LNCaP clone FGC (cell line): ENCODE measurements at regions not wholly inside any gene's neighbourhood (a gene's known extent, or its start where the extent isn't known, plus 50 kb on each side); places are given as distances from the start of the nearest gene placed in this dataset.

Experiments used
- DNase-seq: peaks from one replicate; pipeline ENCODE4 v3.0.0-alpha.2; 2011; ENCODE audit warnings: low read depth
- H3K4me3 ChIP-seq: 2 replicates; pipeline ENCODE4 v1.5.1; 2011; ENCODE audit warnings: mild to moderate bottlenecking, low read depth, low read length, control low read depth
- CTCF ChIP-seq: IDR thresholded peaks from 2 replicates; pipeline ENCODE4 v1.5.1; 2012; ENCODE audit warnings: mild to moderate bottlenecking; ENCODE audit not compliant: control insufficient read depth, insufficient read depth; ENCODE audit errors: extremely low read depth

GRCh38 chr13:67772807-67773453 lies 542.8 kb upstream of the PCDH9 start:
- no peak for TF ChIP-seq CTCF
- no peak overlapping the region for H3K4me3 ChIP-seq
- no peak for DNase-seq

GRCh38 chr13:67771106-67771505 lies 541.0 kb upstream of the PCDH9 start:
- DNase-seq, result no peak
- no peak overlapping the region for H3K4me3 ChIP-seq
- no peak for TF ChIP-seq CTCF

- H3K4me3 ChIP-seq, result no peak overlapping the region
- TF ChIP-seq CTCF, result no peak
- DNase-seq, result no peak
Observed at GRCh38 chr13:67769987-67770341, 539.8 kb upstream of the PCDH9 start.

GRCh38 chr13:67769063-67769986 lies 539.2 kb upstream of the PCDH9 start:
- no peak for DNase-seq
- TF ChIP-seq CTCF, result no peak

GRCh38 chr13:67763984-67764383 lies 533.8 kb upstream of the PCDH9 start:
- no peak for DNase-seq
- no peak for TF ChIP-seq CTCF
- H3K4me3 ChIP-seq, result no peak overlapping the region

More at GRCh38 chr13:67769063-67769986, 539.2 kb upstream of the PCDH9 start:
- H3K4me3 ChIP-seq, result no peak overlapping the region

GRCh38 chr13:67763384-67763783 lies 533.2 kb upstream of the PCDH9 start:
- no peak overlapping the region for H3K4me3 ChIP-seq
- TF ChIP-seq CTCF, result no peak

More at GRCh38 chr13:67763384-67763783, 533.2 kb upstream of the PCDH9 start:
- no peak for DNase-seq
